IMR-90 (cell line): ENCODE measurements at regions not wholly inside any gene's neighbourhood (a gene's known extent, or its start where the extent isn't known, plus 50 kb on each side); places are given as distances from the start of the nearest gene placed in this dataset.
"Not testable (repeated sequence)": the region's sequence is repeated elsewhere in the genome, so short reads cannot be mapped to it uniquely, and the experiment has no call there.

Source experiments
- ATAC-seq: fragments of 200-7000 bp; cut with Tn5 transposase; 2 replicates; pipeline ENCODE4 v1.9.1; 2020; ENCODE audit warnings: low read depth, mild to moderate bottlenecking, moderate library complexity
- BruUV-seq: library from RNA; stranded (reverse); fragments of 400-500 nt; replicated peaks from 2 replicates; lab custom pipeline; 2021; lab: Mats Ljungman, UMichigan
- CTCF ChIA-PET: fragments of 300-600 bp; formaldehyde crosslinking; extraction: SDS; loops from one replicate; lab custom pipeline; 2021; ENCODE audit warnings: antibody characterized with exemption; lab: Yijun Ruan, JAX
- POLR2A ChIA-PET: fragments of 300-600 bp; sonication (Branson Sonifier 250); formaldehyde crosslinking; loops from one replicate; lab custom pipeline; 2022; ENCODE audit warnings: antibody characterized with exemption; ENCODE audit not compliant: unreplicated experiment; lab: Charles Lee
- DNase-seq: peaks from one replicate; pipeline ENCODE4 v3.0.0; 2013
- H2AFZ ChIP-seq: replicated peaks from 2 replicates; pipeline ENCODE3; 2013; ENCODE audit warnings: low read length, mild to moderate bottlenecking; ENCODE audit not compliant: poor library complexity
- H2AK5ac ChIP-seq: 2 replicates; pipeline ENCODE4 v1.6.1; 2013; ENCODE audit warnings: low read depth, low read length, inconsistent platforms
- H2AK9ac ChIP-seq: replicated peaks from 2 replicates; pipeline ENCODE3; 2013; ENCODE audit warnings: mild to moderate bottlenecking, low read depth, low read length, moderate library complexity; ENCODE audit not compliant: poor library complexity
- H2BK120ac ChIP-seq: 2 replicates; pipeline ENCODE4 v1.6.1; 2013; ENCODE audit warnings: low read depth, low read length, inconsistent platforms
- H2BK15ac ChIP-seq: 3 replicates; pipeline ENCODE4 v1.6.1; 2013; ENCODE audit warnings: low read depth, low read length, inconsistent platforms
- H2BK20ac ChIP-seq: 2 replicates; pipeline ENCODE4 v1.6.1; 2013; ENCODE audit warnings: low read depth, mild to moderate bottlenecking, inconsistent platforms, low read length, moderate library complexity
- H2BK5ac ChIP-seq: 2 replicates; pipeline ENCODE4 v1.6.1; 2013; ENCODE audit warnings: mild to moderate bottlenecking, low read depth, low read length, inconsistent platforms; ENCODE audit not compliant: poor library complexity, severe bottlenecking
- H3K14ac ChIP-seq: replicated peaks from 2 replicates; pipeline ENCODE4 v1.6.1; 2013; ENCODE audit warnings: low read depth, low read length, inconsistent platforms
- H3K18ac ChIP-seq: 2 replicates; pipeline ENCODE4 v1.6.1; 2013; ENCODE audit warnings: low read depth, low read length, control low read depth
- H3K23ac ChIP-seq: 2 replicates; pipeline ENCODE4 v1.6.1; 2013; ENCODE audit warnings: low read depth, low read length, inconsistent platforms
- H3K27ac ChIP-seq: 2 replicates; pipeline ENCODE4 v1.5.1; 2013; ENCODE audit warnings: mild to moderate bottlenecking, control low read depth, low read length; ENCODE audit not compliant: insufficient read depth
- H3K27me3 ChIP-seq: 2 replicates; pipeline ENCODE4 v1.6.1; 2013; ENCODE audit warnings: low read length; ENCODE audit not compliant: control insufficient read depth, insufficient read depth
- H3K36me3 ChIP-seq: 2 replicates; pipeline ENCODE4 v1.6.1; 2013; ENCODE audit warnings: low read length, mixed read lengths; ENCODE audit not compliant: control insufficient read depth, insufficient read depth
- H3K4ac ChIP-seq: 2 replicates; pipeline ENCODE4 v1.6.1; 2013; ENCODE audit warnings: low read depth, low read length, inconsistent platforms
- H3K4me1 ChIP-seq: 2 replicates; pipeline ENCODE4 v1.6.1; 2013; ENCODE audit warnings: low read length, mixed read lengths; ENCODE audit not compliant: control insufficient read depth, insufficient read depth
- H3K4me2 ChIP-seq: 2 replicates; pipeline ENCODE4 v1.6.1; 2013; ENCODE audit warnings: low read depth, mild to moderate bottlenecking, control low read depth, low read length, moderate library complexity
- H3K4me3 ChIP-seq: 2 replicates; pipeline ENCODE4 v1.5.1; 2013; ENCODE audit warnings: low read depth, mild to moderate bottlenecking, control low read depth, low read length, moderate library complexity; ENCODE audit not compliant: insufficient read depth
- H3K56ac ChIP-seq: 2 replicates; pipeline ENCODE4 v1.6.1; 2013; ENCODE audit warnings: low read length, inconsistent platforms; ENCODE audit not compliant: insufficient read depth; ENCODE audit errors: extremely low read depth
- H3K79me1 ChIP-seq, 2 experiments: 2 replicates each; pipeline ENCODE4 v1.6.1; 2013; ENCODE audit warnings: low read length in 2 of 2, inconsistent platforms in 1 of 2, low read depth in 1 of 2
- H3K9ac ChIP-seq: 2 replicates; pipeline ENCODE4 v1.6.1; 2013; ENCODE audit warnings: low read depth, low read length, control low read depth
- H3K9me1 ChIP-seq: 2 replicates; pipeline ENCODE4 v1.6.1; 2013; ENCODE audit warnings: low read length, inconsistent platforms; ENCODE audit not compliant: insufficient read depth
- H3K9me3 ChIP-seq: 2 replicates; pipeline ENCODE4 v1.6.1; 2013; ENCODE audit warnings: low read length; ENCODE audit not compliant: control insufficient read depth, insufficient read depth
- H4K20me1 ChIP-seq: 2 replicates; pipeline ENCODE4 v1.6.1; 2013; ENCODE audit warnings: low read length, inconsistent platforms; ENCODE audit not compliant: insufficient read depth
- H4K5ac ChIP-seq: 2 replicates; pipeline ENCODE4 v1.6.1; 2013; ENCODE audit warnings: mild to moderate bottlenecking, low read depth, low read length, control low read depth
- H4K8ac ChIP-seq, 2 experiments: 2 replicates each; pipeline ENCODE4 v1.6.1; 2013; ENCODE audit warnings: low read depth in 2 of 2, low read length in 2 of 2, control low read depth in 1 of 2, inconsistent platforms in 1 of 2
- H4K91ac ChIP-seq: 2 replicates; pipeline ENCODE4 v1.6.1; 2013; ENCODE audit warnings: low read depth, low read length, inconsistent platforms; ENCODE audit not compliant: insufficient read depth
- WGBS, 2 experiments: methylation state at CpG; one replicate each; pipeline versions ENCODE4 v1.1.5 to v1.1.7; 2013; ENCODE audit warnings: missing lambda C conversion rate in 2 of 2; ENCODE audit not compliant: insufficient read length in 1 of 2; ENCODE audit errors: extremely low coverage in 2 of 2; 5-methylcytosine and 5-hydroxymethylcytosine counted together
- dilution Hi-C: fragments of 300-500 bp; cut with HindIII; formaldehyde crosslinking; loops from one replicate; pipeline ENCODE4 v1.14.3; 2018; ENCODE audit warnings: low sequenced_read_pairs; ENCODE audit not compliant: unreplicated experiment
- in situ Hi-C: fragments of 300-500 bp; cut with MboI; formaldehyde crosslinking; loops from 3 replicates; pipeline ENCODE4 v1.14.3; 2019; ENCODE audit warnings: low sequenced_read_pairs, inconsistent platforms, mixed read lengths
- intact Hi-C: fragments of 100-400 bp; cut with micrococcal nuclease; formaldehyde crosslinking; loops from 2 replicates; pipeline ENCODE4 v1.10.0; 2022

DNA sequence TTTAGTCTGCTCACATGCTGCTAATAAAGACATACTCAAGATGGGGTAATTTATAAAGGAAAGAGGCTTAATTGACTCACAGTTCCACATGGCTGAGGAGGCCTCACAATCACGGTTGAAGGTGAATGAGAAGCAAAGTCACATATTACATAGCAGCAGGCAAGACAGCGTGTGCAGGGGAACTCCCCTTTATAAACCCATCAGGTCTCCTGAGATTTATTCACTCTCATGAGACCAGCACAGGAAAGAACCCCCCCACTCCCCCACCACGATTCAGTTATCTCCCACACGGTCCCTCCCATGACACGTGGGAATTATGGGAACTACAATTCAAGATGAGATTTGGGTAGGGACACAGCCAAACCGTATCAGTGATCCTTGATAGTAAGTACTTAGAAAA lies 891.7 kb upstream of the CDH10 start:
- ATAC-seq, H2AK5ac ChIP-seq, H3K4ac ChIP-seq, H3K27ac ChIP-seq, H2BK15ac ChIP-seq, POLR2A ChIA-PET, H3K14ac ChIP-seq, intact Hi-C loops, H4K5ac ChIP-seq, H3K4me1 ChIP-seq, H4K8ac ChIP-seq, in situ Hi-C loops, H3K36me3 ChIP-seq, H3K9me3 ChIP-seq, H3K79me1 ChIP-seq, H3K9ac ChIP-seq, H2AFZ ChIP-seq, CTCF ChIA-PET, H3K27me3 ChIP-seq, H3K56ac ChIP-seq, H2BK120ac ChIP-seq, H4K20me1 ChIP-seq, H2BK5ac ChIP-seq, H2AK9ac ChIP-seq, H3K23ac ChIP-seq, dilution Hi-C loops, H3K9me1 ChIP-seq, H3K4me2 ChIP-seq, H4K91ac ChIP-seq, H3K4me3 ChIP-seq, DNase-seq, BruUV-seq, H3K18ac ChIP-seq, H2BK20ac ChIP-seq: not testable (repeated sequence)
- WGBS, 2 experiments, result no CpG with 5 or more reads among the region's 6 CpGs
